Neural progenitor cell (in vitro differentiated cells): ENCODE measurements at regions not wholly inside any gene's neighbourhood (a gene's known extent, or its start where the extent isn't known, plus 50 kb on each side); places are given as distances from the start of the nearest gene placed in this dataset.

Experiments
- EZH2 ChIP-seq: fragments of 200-600 bp; sonication (generic); IDR thresholded peaks from 2 replicates; pipeline ENCODE4 v1.6.1; 2017; ENCODE audit warnings: antibody characterized with exemption, mild to moderate bottlenecking, moderate library complexity
- TF ChIP-seq, protein P1 (sequence below): fragments of 200-600 bp; sonication (generic); IDR thresholded peaks from 2 replicates; pipeline ENCODE4 v1.5.1; 2017; ENCODE audit warnings: antibody characterized with exemption, mild to moderate bottlenecking

DNA sequence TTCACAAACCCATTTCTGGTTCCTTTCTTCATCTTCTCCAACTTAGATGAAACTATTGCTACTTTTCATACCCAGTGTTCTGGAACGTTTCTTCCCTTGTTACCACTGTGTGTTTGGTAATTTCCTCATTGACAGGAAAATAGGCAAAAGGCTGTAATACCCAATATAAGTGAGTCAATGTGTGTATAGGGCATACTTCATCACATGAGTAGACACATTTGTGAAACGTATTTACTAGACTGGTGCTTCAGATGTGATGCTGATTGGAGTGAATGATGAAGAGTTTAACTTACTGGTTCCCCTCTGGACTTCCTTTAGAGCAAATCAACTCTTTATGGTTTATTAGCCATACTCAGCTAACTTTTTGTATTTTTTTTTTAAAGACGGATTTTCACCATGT is 195.1 kb upstream of the ATP6AP2 start:
- TF ChIP-seq, protein P1, sequence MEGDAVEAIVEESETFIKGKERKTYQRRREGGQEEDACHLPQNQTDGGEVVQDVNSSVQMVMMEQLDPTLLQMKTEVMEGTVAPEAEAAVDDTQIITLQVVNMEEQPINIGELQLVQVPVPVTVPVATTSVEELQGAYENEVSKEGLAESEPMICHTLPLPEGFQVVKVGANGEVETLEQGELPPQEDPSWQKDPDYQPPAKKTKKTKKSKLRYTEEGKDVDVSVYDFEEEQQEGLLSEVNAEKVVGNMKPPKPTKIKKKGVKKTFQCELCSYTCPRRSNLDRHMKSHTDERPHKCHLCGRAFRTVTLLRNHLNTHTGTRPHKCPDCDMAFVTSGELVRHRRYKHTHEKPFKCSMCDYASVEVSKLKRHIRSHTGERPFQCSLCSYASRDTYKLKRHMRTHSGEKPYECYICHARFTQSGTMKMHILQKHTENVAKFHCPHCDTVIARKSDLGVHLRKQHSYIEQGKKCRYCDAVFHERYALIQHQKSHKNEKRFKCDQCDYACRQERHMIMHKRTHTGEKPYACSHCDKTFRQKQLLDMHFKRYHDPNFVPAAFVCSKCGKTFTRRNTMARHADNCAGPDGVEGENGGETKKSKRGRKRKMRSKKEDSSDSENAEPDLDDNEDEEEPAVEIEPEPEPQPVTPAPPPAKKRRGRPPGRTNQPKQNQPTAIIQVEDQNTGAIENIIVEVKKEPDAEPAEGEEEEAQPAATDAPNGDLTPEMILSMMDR = no peak
- TF ChIP-seq EZH2 = no peak
